SIG-M5 (cell line): ENCODE measurements at regions not wholly inside any gene's neighbourhood (a gene's known extent, or its start where the extent isn't known, plus 50 kb on each side); places are given as distances from the start of the nearest gene placed in this dataset.

Experiments used
- DNase-seq: peaks from one replicate; lab custom pipeline; 2025; lab: John Stamatoyannopoulos, UW

DNA sequence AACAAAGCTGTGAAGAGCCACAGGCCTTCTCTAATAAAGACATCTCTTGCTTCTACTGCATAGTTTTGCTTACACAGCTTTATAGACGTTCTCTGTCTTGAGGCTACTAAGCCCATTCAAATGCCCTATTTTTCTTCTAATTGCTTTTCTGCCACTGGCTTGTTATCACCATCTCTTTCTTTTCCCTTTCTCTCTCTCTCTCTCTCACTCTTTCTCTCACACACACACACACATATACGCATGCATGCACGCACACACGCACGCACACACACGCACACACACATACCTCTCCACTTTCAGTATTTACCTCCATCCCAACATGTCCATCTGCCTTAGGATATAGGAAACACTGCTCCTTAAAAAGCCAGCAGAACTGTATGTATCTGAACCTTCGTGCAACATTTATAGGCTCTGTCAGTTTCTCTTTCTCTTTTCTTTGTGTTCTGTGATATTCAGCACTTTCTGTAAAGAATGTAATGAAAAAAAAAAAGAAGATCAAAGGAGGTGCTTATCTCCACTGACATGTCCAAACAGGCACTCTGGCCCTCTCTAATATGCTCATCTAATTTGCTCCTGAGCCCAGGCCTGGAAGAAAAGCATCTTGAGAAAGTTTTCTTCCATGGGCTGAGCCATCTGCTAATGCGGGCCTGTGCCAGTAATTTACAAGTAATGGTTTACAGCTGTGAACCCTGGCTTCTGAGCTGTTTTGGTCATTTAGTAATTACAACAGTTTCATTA lies 1046.7 kb upstream of the MAP3K7 start:
- DNase-seq: no peak

DNA sequence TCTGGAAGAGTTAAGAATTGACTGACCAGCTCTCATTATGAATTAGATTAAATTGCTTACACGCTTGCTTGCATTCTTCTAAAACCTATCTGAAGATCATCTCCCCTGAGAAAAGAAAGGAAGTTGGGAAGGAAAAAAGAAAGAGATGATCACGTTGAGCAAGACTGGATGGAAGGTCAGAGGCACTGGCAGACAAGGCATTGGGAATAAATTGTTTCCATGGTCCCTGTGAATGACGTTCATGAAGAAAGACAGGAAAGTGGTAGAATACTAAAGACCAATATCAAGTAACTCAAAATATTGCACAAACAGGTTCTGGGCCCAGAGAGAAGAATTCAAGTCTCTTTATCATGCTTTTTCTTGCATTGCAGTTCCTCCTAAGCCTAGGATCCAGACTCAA lies 1045.4 kb upstream of the MAP3K7 start:
- DNase-seq: no peak

DNA sequence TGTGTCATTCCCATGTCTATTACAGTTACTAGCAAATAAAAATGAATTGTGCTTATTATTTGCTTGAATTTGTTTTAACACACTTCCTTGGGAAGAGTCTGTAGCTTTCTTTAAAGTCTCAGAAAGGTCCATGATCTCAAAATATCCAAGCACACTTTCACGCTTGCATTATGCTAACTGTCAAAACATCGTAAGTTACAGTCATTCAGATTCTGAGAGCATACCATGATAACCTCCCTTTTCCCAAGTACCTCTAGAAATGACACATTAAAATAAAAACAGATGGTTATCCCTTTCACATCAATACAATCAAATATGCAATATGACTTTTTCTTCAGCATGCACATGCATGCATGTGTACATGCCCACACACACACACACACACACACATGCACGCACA lies 1044.4 kb upstream of the MAP3K7 start:
- DNase-seq: no peak

DNA sequence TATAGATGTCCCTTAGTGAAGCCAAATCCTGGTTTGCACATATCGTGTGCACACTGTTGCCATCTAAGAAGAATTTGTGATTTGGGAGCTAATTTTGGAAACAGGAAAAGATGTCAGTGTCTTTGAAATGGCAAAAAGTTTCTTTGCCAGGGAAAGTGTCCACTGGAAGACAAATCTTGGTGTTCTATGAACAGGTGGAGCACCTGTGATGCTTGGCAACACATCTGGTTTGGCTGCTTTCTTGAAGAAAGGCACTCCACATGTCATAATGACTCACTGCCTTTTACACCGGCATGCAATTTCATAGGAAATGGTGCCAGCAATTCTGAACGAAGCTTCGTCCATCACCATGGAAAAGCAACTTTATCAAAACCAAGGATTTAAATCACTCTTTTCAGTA lies 1040.0 kb upstream of the MAP3K7 start:
- no peak for DNase-seq

DNA sequence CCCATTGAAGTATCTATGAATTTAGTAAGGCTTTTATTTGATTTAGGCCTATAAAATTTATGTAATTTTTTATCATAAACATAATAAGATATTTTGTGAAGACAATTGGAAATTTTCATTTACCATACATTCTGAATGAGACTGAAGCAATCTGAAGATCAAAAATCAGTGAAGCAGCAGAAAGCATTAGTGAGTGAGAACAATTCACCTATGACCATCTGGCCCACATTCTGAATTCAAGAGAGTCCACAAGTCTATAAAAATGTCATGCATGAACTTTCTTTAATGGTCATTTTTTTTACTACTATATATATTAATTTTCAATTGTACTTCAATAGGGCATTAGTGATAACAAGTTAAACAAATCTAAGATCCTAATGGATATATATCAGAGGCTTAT lies 1026.6 kb upstream of the MAP3K7 start:
- no peak for DNase-seq

DNA sequence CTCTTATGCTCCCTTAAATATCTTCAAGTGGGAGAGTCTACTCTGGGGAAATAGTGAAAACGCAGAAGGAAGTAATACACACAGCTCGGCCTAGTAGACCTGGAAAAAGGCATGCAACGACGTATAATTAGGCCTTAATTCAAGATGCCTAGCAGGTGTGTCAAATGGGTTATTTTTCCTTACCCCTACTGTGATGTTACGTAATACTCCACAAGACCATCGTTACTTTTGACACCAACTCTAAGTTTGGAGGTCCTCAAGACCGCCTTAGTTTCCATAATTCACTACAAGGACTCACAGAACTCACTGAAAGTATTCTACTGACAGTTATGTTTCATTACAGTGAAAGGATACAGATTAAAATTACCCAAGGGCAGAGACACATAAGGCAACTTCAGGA lies 1024.3 kb upstream of the MAP3K7 start:
- no peak for DNase-seq

DNA sequence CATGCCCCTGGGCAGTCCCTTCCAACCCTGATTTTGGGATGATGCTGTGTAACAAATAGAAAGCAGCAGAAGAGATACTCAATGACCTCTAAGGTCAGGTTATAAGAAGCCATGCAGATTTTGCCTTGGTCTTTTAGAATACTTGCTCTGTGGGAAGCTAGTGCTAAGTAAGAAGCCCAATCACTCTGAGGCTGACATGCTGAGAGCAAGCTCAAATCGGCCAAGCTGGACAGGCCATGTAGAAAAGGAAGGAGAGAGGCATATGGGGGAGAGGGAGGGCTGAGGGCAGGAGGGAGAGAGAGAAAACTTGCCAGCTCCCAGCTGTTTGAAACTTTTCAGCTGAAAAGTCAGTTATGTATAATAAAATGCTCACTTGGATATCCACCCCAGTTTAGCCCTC lies 1021.6 kb upstream of the MAP3K7 start:
- DNase-seq: no peak

DNA sequence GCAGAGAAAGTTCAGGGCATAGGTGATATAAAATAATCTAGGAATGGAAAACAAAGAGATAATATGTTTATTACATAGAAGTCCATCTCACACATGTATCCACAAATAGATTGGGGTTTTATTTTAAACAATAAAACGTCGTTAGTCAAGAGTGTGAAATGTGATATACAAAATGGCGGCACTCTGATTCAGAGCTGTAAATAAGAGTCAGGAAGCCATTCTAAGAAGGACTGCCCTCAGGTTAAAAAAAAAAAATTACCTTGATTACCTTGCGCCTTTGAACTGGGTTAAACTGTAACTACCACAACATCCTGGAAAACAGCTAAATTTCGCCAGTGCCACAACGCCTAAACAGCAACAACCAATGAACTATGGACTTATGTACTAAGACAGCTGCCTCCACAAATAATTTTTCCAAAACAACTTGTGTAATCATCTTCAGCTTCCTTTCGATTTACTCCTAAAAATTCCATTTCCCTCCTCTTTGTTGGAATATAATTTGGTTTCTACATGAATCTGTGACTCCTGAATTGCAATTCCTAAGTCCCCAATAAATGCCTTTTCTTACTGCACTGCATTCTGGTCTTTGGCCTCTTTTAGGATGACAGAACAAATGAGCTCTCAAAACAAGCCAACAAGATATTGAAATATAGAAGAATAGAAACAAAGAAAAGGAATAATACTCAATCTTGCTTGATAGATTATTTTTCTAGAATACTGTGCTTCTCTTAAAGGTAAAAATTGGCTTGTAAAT lies 1019.5 kb upstream of the MAP3K7 start:
- no peak for DNase-seq

DNA sequence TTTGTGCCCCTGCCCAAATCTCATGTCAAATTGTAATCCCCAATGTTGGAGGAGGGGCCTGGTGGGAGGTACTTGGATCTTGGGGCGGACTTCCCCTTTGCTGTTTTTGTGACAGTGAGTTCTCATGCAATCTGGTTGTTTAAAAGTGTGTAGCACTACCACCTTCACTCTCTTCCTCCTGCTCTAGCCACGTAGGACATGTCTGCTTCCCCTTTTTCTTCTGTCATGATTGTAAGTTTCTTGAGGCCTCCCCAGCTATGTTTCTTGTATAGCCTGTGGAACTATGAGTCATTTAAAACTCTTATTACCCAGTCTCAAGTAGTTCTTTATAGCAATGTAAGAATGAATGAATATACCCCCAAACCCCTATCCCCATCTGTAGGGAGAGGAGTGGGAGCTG lies 1013.7 kb upstream of the MAP3K7 start:
- DNase-seq: no peak

DNA sequence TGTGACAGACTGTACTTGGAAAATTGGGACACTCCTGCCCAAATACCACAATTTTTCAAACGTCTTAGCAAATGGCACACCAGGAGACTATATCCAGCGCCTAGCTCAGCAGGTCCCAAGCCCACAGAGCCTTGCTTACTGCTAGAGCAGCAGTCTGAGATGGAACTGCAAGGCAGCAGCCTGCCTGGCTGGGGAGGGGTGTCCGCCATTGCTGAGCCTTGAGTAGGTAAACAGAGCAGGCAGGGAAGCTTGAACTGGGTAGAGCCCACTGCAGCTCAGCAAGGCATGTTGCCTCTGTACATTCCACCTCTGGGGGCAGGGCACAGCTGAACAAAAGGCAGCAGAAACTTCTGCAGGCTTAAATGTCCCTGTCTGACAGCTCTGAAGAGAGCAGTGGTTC lies 1003.3 kb upstream of the MAP3K7 start:
- no peak for DNase-seq

DNA sequence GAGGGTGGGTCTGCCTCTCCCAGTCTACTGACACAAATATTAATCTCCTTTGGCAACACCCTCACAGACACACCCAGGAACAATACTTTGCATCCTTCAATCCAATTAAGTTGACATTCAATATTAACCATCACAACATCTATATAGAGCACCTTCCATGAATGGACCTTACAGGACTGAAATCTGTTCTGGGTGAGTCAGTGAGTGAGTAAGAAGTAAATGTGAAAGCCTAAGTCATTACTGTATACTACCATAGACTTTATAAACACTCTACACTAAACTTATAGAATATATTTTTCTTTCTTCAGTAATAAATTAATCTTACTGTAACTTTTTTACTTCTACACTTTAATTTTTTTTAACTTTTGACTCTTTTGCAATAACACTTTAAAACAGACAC lies 993.8 kb upstream of the MAP3K7 start:
- no peak for DNase-seq

DNA sequence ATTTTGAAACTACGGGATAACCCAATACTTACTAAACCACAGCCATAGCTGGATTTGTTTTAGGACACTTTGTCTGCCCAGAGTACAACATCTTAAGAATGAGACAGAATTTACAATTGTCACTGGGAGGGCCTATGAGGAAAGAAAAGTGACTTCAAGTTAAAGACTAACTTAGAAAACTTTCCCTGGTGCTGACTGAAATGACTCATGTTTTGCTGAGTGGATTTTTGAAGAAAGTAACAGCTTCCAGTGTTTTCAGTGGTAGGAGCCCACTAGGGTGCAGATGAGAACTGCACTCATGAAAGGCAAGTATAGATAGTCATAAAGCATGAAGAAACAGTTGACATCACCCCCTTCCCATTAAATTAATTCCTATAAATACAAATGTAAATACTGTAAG lies 988.2 kb upstream of the MAP3K7 start:
- DNase-seq: no peak

DNA sequence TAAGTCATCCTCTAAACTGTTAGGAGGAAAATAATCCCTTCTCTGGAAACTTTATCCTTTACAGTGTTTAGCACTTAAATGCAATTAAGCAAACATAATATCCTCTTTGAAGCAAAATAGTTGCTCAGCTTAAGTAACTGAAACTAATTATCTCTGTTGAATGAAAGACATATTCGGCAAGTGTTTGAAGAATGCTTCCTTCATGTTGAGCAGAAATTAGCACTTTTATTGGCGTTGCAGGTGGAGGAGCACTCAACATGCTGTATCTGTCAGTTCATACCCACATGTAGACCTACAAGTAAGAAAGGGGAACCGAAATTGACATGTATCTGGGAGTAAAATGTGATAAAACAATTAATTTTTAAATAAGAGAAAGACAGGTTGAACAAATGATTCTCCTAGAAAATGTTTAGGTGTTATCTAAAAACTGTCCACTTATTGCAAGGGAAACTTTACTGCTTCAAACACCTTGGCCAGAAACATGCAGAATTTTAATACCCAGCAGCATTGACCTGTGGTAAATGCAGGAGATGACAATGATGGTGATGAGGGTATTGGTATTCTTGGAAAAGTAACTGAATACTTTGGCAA lies 987.0 kb upstream of the MAP3K7 start:
- DNase-seq: no peak

DNA sequence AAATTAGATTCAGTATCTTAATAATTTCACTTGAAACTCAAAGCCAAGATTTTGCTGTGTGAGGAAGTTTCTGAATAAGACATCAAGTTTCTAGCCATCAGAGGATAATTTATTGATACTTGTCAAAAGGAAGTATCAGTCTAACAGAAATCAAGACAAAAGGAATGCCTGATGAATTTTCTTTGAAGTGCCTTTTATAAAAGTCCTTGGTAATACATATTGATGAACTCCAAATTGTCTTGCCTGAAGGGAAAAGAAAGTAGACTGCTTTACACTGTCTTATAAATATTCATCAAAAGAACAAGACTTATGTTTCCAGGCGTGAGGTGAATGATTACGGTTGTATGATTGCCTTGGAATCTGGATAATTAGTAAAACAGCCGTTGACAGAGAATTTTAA lies 986.0 kb upstream of the MAP3K7 start:
- DNase-seq: no peak

DNA sequence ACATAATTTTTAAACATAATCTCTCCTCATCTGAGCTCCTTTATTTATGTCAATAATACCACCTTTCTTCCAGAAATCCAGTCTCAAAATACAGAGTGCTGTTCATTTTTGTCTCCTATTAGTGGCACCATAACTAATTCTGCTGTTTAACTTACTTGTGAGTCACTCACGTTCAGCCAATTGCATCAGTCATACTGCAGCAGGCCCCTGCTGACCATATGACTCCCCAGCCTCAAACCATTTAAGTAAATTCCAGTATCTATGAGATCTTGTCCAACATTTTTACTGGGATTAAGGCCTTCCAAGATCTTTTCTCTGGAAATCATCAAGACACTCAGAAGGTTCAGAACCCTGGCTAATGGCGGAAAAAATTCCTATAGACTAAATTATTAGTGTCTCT lies 982.2 kb upstream of the MAP3K7 start:
- no peak for DNase-seq

DNA sequence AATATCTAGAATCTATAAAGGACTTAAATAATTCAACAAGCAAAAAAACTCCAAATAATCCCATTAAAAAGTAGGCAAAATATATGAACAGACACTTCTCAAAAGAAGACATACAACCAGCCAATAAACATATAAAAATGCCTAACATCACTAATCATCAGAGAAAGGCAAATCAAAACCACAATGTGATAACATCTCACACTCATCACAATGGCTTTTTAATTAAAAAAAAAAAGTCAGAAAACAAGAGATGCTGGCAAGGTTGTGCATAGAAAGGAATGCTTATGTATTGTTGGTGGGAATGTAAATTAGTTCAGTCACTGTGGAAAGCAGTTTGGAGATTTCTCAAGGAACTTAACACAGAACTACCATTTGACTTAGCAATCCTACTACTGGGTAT lies 979.6 kb upstream of the MAP3K7 start:
- no peak for DNase-seq

DNA sequence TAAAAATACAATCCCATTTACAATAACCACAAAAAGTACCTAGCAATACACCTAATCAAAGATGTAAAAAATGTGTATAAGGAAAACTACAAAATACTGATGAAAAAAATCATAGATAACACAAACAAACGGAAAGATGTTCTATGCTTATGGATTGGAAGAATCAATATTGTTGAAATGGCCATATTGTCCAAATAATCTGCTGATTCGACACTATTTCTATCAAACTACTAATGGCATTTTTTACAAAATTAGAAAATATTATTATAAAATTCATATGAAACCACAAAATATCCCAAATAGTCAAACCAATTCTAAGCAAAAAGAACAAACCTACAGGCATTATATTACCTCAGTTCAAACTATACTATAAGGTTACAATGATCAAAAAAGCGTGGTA lies 978.3 kb upstream of the MAP3K7 start:
- DNase-seq: no peak

DNA sequence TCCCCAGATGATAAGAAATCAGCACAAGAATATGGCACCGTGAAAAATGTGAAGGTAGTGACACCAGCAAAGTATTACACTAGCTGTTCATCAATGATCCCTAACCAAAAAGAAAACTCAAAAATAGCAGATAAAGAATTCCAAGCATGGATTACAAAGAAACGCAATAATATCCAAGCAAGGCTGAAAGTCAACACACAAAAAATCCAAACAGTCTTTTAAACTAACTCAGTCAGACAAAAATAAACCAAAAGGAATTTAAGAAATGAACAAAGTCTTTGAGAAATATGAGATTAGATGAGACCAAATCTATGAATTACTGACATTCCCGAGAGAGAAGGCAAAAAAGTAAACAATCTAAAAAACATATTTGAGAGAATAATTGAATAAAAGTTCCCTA lies 976.1 kb upstream of the MAP3K7 start:
- no peak for DNase-seq

DNA sequence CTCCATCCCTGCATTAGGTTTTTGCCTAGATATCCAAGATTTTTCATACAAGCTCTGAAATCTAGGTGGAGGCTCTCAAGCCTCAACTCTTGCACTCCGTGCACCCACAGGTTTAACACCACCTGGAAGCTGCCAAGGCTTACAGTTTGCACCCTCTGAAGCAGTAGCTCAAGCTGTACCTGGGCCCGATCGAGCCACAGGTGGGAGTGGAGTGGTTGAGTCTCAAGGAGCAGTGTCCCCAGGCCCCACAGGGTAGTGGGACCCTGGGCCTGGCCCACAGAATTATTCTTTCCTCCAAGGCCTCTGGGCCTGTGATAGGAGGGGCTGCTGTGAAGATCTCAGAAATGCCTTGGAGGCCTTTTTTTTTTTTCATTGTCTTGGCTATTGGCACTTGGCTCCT lies 973.5 kb upstream of the MAP3K7 start:
- DNase-seq: no peak

DNA sequence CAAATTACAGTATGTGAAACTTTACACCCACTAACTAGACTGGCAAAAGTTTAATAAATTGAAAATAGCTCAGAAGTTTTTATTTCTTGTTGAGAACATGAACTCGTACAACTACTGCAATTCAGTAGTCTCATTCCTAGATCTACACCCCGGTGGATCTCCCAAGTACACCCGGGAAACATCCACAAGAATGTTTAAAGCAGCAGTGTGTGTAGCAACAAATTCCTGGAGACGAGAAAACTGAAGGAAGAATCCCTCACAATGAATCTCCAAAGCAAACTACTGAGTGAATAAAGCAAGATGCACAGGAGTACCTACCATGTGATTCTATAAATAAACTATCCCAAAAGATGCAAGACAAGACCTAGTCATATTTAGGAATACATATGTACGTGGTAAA lies 954.0 kb upstream of the MAP3K7 start:
- DNase-seq: no peak

DNA sequence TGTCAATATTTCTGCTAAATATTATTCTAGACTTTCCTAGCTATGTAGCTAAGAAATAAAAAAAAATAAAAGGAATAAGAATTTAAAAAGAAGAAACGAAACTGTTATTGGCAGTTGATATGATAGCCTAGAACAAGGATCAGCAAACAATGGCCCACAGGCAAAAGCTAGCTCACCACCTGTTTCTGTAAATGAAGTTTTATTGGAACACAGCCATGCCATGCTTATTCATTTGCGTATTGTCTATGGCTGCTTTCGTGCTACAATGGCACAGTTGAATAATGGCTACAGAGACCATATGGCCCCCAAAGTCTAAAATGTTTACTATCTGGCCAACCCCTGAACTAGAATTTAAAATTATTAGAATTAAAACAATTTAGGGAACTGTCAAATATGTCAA lies 952.6 kb upstream of the MAP3K7 start:
- DNase-seq: no peak

DNA sequence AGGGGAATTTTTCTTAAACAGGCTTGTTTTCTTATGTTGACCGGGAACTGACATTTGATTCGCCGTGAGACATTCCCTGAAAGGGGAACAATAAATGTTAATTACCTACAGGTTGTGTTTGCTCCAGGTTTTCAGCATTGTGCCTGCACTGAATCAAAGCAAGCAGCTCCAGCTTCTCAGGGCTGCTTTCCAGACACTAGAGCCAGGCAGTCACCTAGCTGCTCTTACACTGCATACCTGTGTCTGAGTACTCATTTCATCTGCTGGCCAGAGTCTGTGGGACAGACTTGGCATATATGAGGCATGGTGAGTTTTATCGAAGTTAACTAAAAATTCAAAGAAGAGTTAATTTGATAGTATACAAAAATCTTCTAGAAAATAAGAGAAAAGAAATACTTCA lies 951.8 kb upstream of the MAP3K7 start:
- DNase-seq: no peak

DNA sequence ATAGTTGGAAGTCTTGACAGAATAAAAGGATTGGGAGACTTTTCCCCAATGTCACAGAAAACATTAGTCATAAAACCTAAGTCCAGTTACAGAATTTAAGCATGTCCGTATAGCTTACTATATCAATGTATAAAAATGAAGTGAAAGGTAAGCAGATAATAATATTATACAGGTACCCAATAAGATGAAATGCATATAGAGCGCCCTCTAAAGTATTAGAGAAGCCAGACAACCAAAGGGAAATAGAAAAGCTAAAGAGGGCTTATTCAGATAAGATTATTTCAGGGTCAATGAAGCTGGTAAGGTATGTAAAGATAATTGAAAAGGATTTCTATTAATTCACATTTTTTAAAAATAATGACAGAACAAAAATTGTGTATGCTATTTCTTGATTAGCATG lies 947.7 kb upstream of the MAP3K7 start:
- no peak for DNase-seq

DNA sequence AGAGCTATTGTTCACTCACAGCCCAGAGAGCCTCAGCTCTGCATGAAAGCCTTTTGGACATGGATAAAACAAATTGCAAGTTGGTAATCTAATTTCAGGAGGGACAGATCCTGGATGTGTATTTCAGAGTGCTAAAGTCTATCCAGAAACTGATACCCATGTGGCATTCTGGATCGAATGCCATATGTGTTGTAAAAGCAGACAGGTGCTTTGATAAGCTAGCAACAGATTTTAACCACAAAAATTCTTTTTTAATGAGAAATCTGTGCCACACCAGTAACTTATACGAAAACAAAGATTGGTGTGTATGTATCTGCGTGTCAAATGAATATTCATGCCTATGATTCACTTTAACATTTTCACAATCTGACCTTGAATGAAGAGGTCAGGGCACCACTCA lies 936.6 kb upstream of the MAP3K7 start:
- DNase-seq: no peak
